SU-DHL-6 (cell line): ENCODE measurements at regions not wholly inside any gene's neighbourhood (a gene's known extent, or its start where the extent isn't known, plus 50 kb on each side); places are given as distances from the start of the nearest gene placed in this dataset.

ENCODE experiments used
- CTCF ChIP-seq: fragments of 200-600 bp; sonication (generic); IDR thresholded peaks from one replicate; pipeline ENCODE4 v1.5.1; 2017; ENCODE audit warnings: antibody characterized with exemption, mild to moderate bottlenecking, low read length, moderate library complexity; ENCODE audit not compliant: insufficient read depth, poor library complexity, severe bottlenecking
- EZH2phosphoT487 ChIP-seq: fragments of 200-600 bp; sonication (generic), shearing (Covaris generic); conservative IDR thresholded peaks from 2 replicates; pipeline ENCODE4 v1.6.1; 2018; ENCODE audit warnings: mild to moderate bottlenecking, antibody characterized with exemption, low read length, moderate library complexity, mixed read lengths

- no peak for TF ChIP-seq CTCF
- no peak for TF ChIP-seq EZH2phosphoT487
Measured at GRCh38 chr18:61664419-61665084, 228.3 kb downstream of the RNF152 start.
